ENCODE measurements at regions not wholly inside any gene's neighbourhood (a gene's known extent, or its start where the extent isn't known, plus 50 kb on each side); places are given as distances from the start of the nearest gene placed in this dataset.

DNA sequence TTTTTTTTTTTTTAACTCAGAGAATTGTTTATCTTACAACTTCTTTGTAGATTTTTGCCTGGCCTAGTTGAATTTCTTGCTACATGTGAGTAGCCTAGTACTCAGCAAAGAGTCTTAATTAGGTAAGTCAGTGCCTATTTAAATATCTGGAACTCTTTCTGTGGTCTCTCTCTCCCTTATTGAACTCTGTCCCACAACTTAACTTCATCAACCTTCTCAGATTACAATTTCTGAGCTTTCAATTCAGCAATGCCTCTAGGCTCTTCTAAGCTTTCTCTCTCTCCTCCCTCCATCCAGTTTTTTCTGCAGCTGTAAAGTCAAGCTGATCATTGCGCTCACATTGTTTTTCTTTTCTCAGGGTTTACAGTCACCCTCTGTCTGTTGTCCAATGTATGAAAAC lies 517.6 kb upstream of the ROBO1 start:
- TF ChIP-seq CTCF (IDR thresholded peaks at IDR 0.05) (no peak), POLR2A (IDR thresholded peaks at IDR 0.05) (no peak)

Data from prostate gland (tissue), 2 donors.